Left lung (tissue), 4 donors: ENCODE measurements at regions not wholly inside any gene's neighbourhood (a gene's known extent, or its start where the extent isn't known, plus 50 kb on each side); places are given as distances from the start of the nearest gene placed in this dataset.

Source experiments
- ATAC-seq: fragments of 200-7000 bp; cut with Tn5 transposase; one replicate; pipeline ENCODE4 v1.9.1; 2020; ENCODE audit warnings: moderate library complexity
- DNase-seq, 4 donors: peaks; one replicate each; pipeline ENCODE4 v3.0.0-alpha.2; 2013 to 2020
- H3K27ac ChIP-seq, 2 donors: fragments of 200-600 bp; sonication (generic) in 1 of 2; one replicate each; pipeline versions ENCODE4 v1.5.0 to v1.8.0; 2020 to 2021
- H3K27me3 ChIP-seq, 2 donors: fragments of 200-600 bp; sonication (generic) in 1 of 2; one replicate each; pipeline versions ENCODE4 v1.5.0 to v1.8.0; 2020 to 2021
- H3K36me3 ChIP-seq, 2 donors: fragments of 200-600 bp; sonication (generic) in 1 of 2; one replicate each; pipeline versions ENCODE4 v1.5.0 to v1.8.0; 2020 to 2021
- H3K4me1 ChIP-seq, 2 donors: fragments of 200-600 bp; one replicate each; pipeline ENCODE4 v1.8.0; 2021
- H3K4me3 ChIP-seq, 2 donors: fragments of 200-600 bp; sonication (generic) in 1 of 2; one replicate each; pipeline versions ENCODE4 v1.5.0 to v1.8.0; 2020 to 2021; ENCODE audit warnings: mild to moderate bottlenecking in 1 of 2
- H3K9me3 ChIP-seq, 2 donors: fragments of 200-600 bp; sonication (generic) in 1 of 2; one replicate each; pipeline versions ENCODE4 v1.5.0 to v1.8.0; 2020 to 2021
- intact Hi-C, 2 donors: fragments of 100-400 bp; cut with DNase I; formaldehyde crosslinking; loops; one replicate each; pipeline versions ENCODE4 v1.11.2 to v1.14.2; 2022
- TF ChIP-seq, protein P1 (sequence below), 2 donors: fragments of 200-600 bp; sonication (generic) in 1 of 2; IDR thresholded peaks; one replicate each; pipeline versions ENCODE4 v1.5.0 to v1.8.0; 2021; ENCODE audit warnings: antibody characterized with exemption in 2 of 2
- donor health status: DM: no; HTN: yes; CAD: no.
- donor health status: DM: no; HTN: no; CAD: no.

DNA sequence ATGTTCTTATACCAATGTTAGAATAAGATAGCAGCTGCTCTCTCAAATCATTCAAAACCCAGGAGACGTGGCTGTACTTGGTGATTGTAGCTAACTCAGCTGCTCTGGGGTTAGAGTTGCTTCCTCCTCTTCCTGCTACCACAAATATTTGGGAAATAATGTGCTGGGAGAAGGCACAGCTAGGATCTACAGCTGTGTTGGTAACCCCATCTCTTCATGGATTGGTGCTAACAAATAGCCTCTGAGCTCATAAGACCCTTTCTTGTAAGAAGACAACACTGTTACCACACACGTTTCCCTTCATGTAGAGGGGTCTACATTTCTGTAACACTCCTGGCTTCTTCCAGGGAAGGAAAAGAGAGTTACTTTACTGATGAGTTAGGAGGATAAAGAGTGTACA lies 911.0 kb upstream of the CITED2 start:
- Histone ChIP-seq H3K4me3 (no peak overlapping the region), H3K4me1 (no peaks in the 10 kb centered on the region), H3K27me3 (no peaks in the 10 kb centered on the region), H3K9me3 (no peaks in the 10 kb centered on the region), H3K27ac (no peak overlapping the region), H3K36me3 (no peaks in the 10 kb centered on the region)
- intact Hi-C loops = no loop called here
- DNase-seq (no peak), ATAC-seq (no peak)
- TF ChIP-seq, protein P1, sequence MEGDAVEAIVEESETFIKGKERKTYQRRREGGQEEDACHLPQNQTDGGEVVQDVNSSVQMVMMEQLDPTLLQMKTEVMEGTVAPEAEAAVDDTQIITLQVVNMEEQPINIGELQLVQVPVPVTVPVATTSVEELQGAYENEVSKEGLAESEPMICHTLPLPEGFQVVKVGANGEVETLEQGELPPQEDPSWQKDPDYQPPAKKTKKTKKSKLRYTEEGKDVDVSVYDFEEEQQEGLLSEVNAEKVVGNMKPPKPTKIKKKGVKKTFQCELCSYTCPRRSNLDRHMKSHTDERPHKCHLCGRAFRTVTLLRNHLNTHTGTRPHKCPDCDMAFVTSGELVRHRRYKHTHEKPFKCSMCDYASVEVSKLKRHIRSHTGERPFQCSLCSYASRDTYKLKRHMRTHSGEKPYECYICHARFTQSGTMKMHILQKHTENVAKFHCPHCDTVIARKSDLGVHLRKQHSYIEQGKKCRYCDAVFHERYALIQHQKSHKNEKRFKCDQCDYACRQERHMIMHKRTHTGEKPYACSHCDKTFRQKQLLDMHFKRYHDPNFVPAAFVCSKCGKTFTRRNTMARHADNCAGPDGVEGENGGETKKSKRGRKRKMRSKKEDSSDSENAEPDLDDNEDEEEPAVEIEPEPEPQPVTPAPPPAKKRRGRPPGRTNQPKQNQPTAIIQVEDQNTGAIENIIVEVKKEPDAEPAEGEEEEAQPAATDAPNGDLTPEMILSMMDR (IDR thresholded peaks at IDR 0.05) = no peak

DNA sequence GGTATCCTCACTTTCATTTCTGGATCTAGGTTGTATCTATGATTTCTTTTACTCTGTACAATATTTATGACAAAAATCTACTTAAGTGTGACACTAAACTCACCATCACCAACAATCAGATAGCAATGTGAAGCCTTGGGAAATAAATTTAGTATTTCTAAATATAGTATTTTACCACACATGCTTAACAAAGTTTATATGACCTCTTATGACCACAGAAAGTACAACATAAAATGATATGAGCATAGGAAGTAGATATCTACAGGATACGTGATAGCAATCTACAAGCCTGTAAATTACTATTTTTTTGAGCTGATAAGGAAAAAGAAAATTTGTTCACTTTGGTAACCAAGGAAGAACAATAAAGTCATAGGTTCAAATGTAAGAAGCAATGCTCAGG lies 910.4 kb upstream of the CITED2 start:
- TF ChIP-seq, protein P1 (IDR thresholded peaks at IDR 0.05) = no peak
- ATAC-seq = no peak
- H3K36me3 ChIP-seq = no peaks in the 10 kb centered on the region
- no peak overlapping the region for H3K27ac ChIP-seq
- no peak overlapping the region for H3K4me3 ChIP-seq
- intact Hi-C loops = no loop called here
- H3K9me3 ChIP-seq = no peaks in the 10 kb centered on the region
- no peaks in the 10 kb centered on the region for H3K4me1 ChIP-seq
- no peaks in the 10 kb centered on the region for H3K27me3 ChIP-seq
- DNase-seq = no peak

DNA sequence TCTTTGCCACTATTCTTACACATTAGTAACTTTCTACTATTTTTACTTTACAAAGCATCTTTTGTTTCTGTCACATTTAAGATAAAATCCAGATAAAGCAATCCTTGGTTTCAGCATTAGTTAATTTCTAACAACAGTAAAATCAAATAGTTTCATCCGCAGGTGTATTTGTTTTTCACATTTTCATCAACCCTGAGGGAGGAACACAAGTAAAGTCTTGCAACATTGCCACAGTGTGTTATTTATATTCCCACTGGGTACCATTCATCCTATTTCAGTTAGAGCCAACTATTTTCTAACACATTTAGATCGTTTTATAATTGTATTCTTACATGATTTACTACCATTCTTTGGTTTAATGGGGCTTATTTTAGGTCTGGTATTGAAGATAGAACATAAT lies 908.7 kb upstream of the CITED2 start:
- Histone ChIP-seq H3K9me3 (no peaks in the 10 kb centered on the region), H3K36me3 (no peaks in the 10 kb centered on the region), H3K4me1 (no peaks in the 10 kb centered on the region), H3K4me3 (no peak overlapping the region), H3K27ac (no peak overlapping the region), H3K27me3 (no peaks in the 10 kb centered on the region)
- intact Hi-C loops = no loop called here
- no peak for DNase-seq
- ATAC-seq = no peak
- TF ChIP-seq, protein P1 (IDR thresholded peaks at IDR 0.05) = no peak

DNA sequence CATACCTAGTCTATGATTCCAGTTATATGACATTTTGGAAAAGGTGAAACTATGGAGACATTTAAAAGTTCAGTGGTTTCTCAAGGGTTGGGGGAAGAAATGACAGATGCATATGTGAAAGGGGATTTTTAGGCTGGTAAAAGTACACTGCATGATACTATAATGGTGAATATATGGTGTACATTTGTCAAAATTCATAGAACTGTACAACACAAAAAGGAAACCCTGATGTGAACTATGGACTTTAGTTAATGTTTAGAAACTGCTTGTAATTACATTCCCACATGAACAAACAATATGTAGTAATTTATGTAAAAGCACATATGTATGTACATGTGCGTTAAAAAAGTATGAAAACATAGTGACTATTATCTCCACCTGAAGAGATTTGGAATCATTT lies 907.3 kb upstream of the CITED2 start:
- ATAC-seq (no peak), DNase-seq (no peak)
- no peaks in the 10 kb centered on the region for H3K9me3 ChIP-seq
- H3K27me3 ChIP-seq = no peaks in the 10 kb centered on the region
- intact Hi-C loops = no loop called here
- TF ChIP-seq, protein P1 (IDR thresholded peaks at IDR 0.05) = no peak
- H3K4me3 ChIP-seq = no peak overlapping the region
- no peak overlapping the region for H3K27ac ChIP-seq
- no peaks in the 10 kb centered on the region for H3K36me3 ChIP-seq
- no peaks in the 10 kb centered on the region for H3K4me1 ChIP-seq

DNA sequence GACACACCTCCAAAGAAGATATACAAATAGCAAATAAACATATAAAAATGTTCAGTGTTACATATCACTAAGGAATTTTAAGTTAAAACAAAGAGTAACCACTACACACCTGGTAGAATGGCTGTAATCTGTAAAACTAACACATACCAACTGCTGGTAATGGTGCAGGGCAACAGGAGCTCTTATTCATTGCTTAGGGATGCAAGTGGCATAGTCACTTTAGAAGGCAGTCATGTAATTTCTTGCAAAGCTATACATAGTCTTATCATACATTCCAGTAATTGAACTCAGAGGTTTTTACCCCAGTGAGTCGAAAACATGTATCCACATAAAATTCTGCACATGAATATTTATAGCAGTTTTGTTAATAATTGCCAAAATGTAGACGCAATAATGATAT lies 906.8 kb upstream of the CITED2 start:
- DNase-seq = no peak
- no peaks in the 10 kb centered on the region for H3K4me1 ChIP-seq
- ATAC-seq = no peak
- H3K27ac ChIP-seq = no peak overlapping the region
- no peaks in the 10 kb centered on the region for H3K27me3 ChIP-seq
- H3K4me3 ChIP-seq = no peak overlapping the region
- H3K36me3 ChIP-seq = no peaks in the 10 kb centered on the region
- H3K9me3 ChIP-seq = no peaks in the 10 kb centered on the region
- intact Hi-C loops = no loop called here
- TF ChIP-seq, protein P1 (IDR thresholded peaks at IDR 0.05) = no peak
